ENCODE measurements at regions not wholly inside any gene's neighbourhood (a gene's known extent, or its start where the extent isn't known, plus 50 kb on each side); places are given as distances from the start of the nearest gene placed in this dataset.

DNA sequence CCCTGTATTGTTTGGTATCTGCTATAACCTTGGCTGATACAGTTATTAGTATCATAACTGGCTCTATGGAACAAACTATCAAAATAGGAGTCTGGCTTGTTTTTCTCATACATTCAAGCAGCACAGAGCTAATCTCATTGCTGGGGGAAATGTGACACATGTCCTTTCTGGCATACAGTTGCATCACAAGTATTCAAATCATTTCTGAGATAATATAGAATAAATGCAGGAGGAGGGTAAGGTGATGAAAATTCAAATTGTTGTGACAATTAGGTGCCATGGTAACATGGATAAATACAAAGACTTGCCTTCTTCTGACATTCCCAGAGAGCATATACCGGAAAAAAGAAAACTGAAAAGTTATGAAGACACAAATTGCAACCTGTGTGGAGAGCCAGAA lies 2706.8 kb downstream of the ARAP2 start:
- no peaks in the 10 kb centered on the region for H3K36me3 ChIP-seq (replicated peaks; ENCODE audit: insufficient read depth, low read depth)
- H3K79me2 ChIP-seq = no peaks in the 10 kb centered on the region

GRCh38 chr4:33543941-33544450 lies 2700.3 kb downstream of the ARAP2 start:
- Histone ChIP-seq H3K36me3 (replicated peaks; ENCODE audit: insufficient read depth, low read depth) (no peaks in the 10 kb centered on the region), H3K4me3 (no peak overlapping the region), H3K27ac (no peak overlapping the region), H3K9me2 (replicated peaks; ENCODE audit: insufficient read depth) (no peaks in the 10 kb centered on the region), H3K4me1 (ENCODE audit: insufficient read depth) (no peaks in the 10 kb centered on the region), H3K4me2 (no peak overlapping the region), H3K27me3 (no peaks in the 10 kb centered on the region), H4K20me1 (ENCODE audit: insufficient read depth, poor library complexity, severe bottlenecking) (no peaks in the 10 kb centered on the region), H2AFZ (no peak overlapping the region), H3K9me3 (ENCODE audit: low read depth) (peaks cover 9% of the 10 kb centered on the region), H3K79me2 (no peaks in the 10 kb centered on the region)
- TF ChIP-seq, protein P1, sequence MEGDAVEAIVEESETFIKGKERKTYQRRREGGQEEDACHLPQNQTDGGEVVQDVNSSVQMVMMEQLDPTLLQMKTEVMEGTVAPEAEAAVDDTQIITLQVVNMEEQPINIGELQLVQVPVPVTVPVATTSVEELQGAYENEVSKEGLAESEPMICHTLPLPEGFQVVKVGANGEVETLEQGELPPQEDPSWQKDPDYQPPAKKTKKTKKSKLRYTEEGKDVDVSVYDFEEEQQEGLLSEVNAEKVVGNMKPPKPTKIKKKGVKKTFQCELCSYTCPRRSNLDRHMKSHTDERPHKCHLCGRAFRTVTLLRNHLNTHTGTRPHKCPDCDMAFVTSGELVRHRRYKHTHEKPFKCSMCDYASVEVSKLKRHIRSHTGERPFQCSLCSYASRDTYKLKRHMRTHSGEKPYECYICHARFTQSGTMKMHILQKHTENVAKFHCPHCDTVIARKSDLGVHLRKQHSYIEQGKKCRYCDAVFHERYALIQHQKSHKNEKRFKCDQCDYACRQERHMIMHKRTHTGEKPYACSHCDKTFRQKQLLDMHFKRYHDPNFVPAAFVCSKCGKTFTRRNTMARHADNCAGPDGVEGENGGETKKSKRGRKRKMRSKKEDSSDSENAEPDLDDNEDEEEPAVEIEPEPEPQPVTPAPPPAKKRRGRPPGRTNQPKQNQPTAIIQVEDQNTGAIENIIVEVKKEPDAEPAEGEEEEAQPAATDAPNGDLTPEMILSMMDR (IDR thresholded peaks at IDR 0.05; ENCODE audit: poor library complexity) = no peak
- WGBS (ENCODE audit: low lambda C conversion rate, missing lambda C conversion rate) = 72% methylated on average over 3 of the region's 3 CpGs
- no peak for DNase-seq (ENCODE audit: low spot score)

More for the DNA sequence above, 2706.8 kb downstream of the ARAP2 start:
- TF ChIP-seq EZH2phosphoT487 (IDR thresholded peaks at IDR 0.05; ENCODE audit: low read depth, severe bottlenecking, unreplicated experiment) = no peak
- TF ChIP-seq, protein P1 (IDR thresholded peaks at IDR 0.05; ENCODE audit: poor library complexity) = no peak
- no peak for TF ChIP-seq EZH2 (IDR thresholded peaks at IDR 0.05; ENCODE audit: borderline replicate concordance)
- no peaks in the 10 kb centered on the region for H4K20me1 ChIP-seq (ENCODE audit: insufficient read depth, poor library complexity, severe bottlenecking)
- H3K9me2 ChIP-seq (replicated peaks; ENCODE audit: insufficient read depth) = no peaks in the 10 kb centered on the region
- no peak overlapping the region for H2AFZ ChIP-seq
- no peaks in the 10 kb centered on the region for H3K4me1 ChIP-seq (ENCODE audit: insufficient read depth)
- WGBS (ENCODE audit: low lambda C conversion rate, missing lambda C conversion rate) = 91% methylated on average over 1 of the region's 1 CpG
- no peak for DNase-seq (ENCODE audit: low spot score)
- no peaks in the 10 kb centered on the region for H3K27me3 ChIP-seq
- H3K4me3 ChIP-seq = no peak overlapping the region
- H3K4me2 ChIP-seq = no peak overlapping the region
- no peak overlapping the region for H3K27ac ChIP-seq
- H3K9me3 ChIP-seq (ENCODE audit: low read depth) = no peaks in the 10 kb centered on the region

DNA sequence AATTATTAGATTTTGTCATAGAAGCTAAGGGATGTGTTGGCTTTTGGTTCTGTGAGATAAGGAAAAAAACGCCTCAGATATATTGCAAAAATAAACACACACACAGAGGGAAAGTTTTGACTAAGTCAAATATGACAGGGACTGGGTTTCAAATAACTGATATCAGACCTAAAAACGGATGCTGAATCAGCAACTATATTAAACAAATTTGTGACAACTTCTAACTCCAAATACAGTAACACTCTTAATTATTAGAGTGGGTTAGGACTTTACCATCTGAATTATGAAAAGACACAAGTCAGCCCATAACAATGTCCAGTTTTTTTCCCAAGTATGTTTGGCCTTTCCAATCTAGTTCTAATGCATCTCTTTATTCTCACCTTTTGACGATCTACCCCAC lies 2693.1 kb downstream of the ARAP2 start:
- Histone ChIP-seq H3K9me3 (ENCODE audit: low read depth) (no peaks in the 10 kb centered on the region), H3K27ac (no peak overlapping the region), H3K9me2 (replicated peaks; ENCODE audit: insufficient read depth) (no peaks in the 10 kb centered on the region), H3K79me2 (no peaks in the 10 kb centered on the region), H3K4me3 (no peak overlapping the region), H3K36me3 (replicated peaks; ENCODE audit: insufficient read depth, low read depth) (no peaks in the 10 kb centered on the region), H3K27me3 (no peaks in the 10 kb centered on the region), H2AFZ (no peak overlapping the region), H3K4me2 (no peak overlapping the region), H4K20me1 (ENCODE audit: insufficient read depth, poor library complexity, severe bottlenecking) (no peaks in the 10 kb centered on the region), H3K4me1 (ENCODE audit: insufficient read depth) (no peaks in the 10 kb centered on the region)
- TF ChIP-seq, protein P1 (IDR thresholded peaks at IDR 0.05; ENCODE audit: poor library complexity) = no peak
- TF ChIP-seq EZH2phosphoT487 (IDR thresholded peaks at IDR 0.05; ENCODE audit: low read depth, severe bottlenecking, unreplicated experiment) (no peak), EZH2 (IDR thresholded peaks at IDR 0.05; ENCODE audit: borderline replicate concordance) (no peak)
- DNase-seq (ENCODE audit: low spot score) = no peak
- 75% methylated on average over 3 of the region's 3 CpGs for WGBS (ENCODE audit: low lambda C conversion rate, missing lambda C conversion rate)

- no peaks in the 10 kb centered on the region for H3K36me3 ChIP-seq (replicated peaks; ENCODE audit: insufficient read depth, low read depth)
- H3K4me3 ChIP-seq = no peak overlapping the region
- H3K79me2 ChIP-seq = no peaks in the 10 kb centered on the region
- H3K4me1 ChIP-seq (ENCODE audit: insufficient read depth) = no peaks in the 10 kb centered on the region
- WGBS (ENCODE audit: low lambda C conversion rate, missing lambda C conversion rate) = 98% methylated on average over 2 of the region's 2 CpGs
- no peaks in the 10 kb centered on the region for H4K20me1 ChIP-seq (ENCODE audit: insufficient read depth, poor library complexity, severe bottlenecking)
- no peaks in the 10 kb centered on the region for H3K9me3 ChIP-seq (ENCODE audit: low read depth)
- H2AFZ ChIP-seq = no peak overlapping the region
- no peak overlapping the region for H3K27ac ChIP-seq
- no peak for TF ChIP-seq EZH2phosphoT487 (IDR thresholded peaks at IDR 0.05; ENCODE audit: low read depth, severe bottlenecking, unreplicated experiment)
- no peak for TF ChIP-seq EZH2 (IDR thresholded peaks at IDR 0.05; ENCODE audit: borderline replicate concordance)
- TF ChIP-seq, protein P1 (IDR thresholded peaks at IDR 0.05; ENCODE audit: poor library complexity) = no peak
- no peak overlapping the region for H3K4me2 ChIP-seq
- H3K27me3 ChIP-seq = no peaks in the 10 kb centered on the region
- no peaks in the 10 kb centered on the region for H3K9me2 ChIP-seq (replicated peaks; ENCODE audit: insufficient read depth)
- DNase-seq (ENCODE audit: low spot score) = no peak
These were observed 2683.1 kb downstream of the ARAP2 start for GRCh38 chr4:33561259-33561658.
